ENCODE measurements at regions not wholly inside any gene's neighbourhood (a gene's known extent, or its start where the extent isn't known, plus 50 kb on each side); places are given as distances from the start of the nearest gene placed in this dataset.
"Not testable (repeated sequence)": the region's sequence is repeated elsewhere in the genome, so short reads cannot be mapped to it uniquely, and the experiment has no call there.

- Histone ChIP-seq H3K9me1 (ENCODE audit: control insufficient read depth, extremely low read depth, insufficient read depth, low read length) (no peaks in the 10 kb centered on the region), H3K4me1 (ENCODE audit: control insufficient read depth, extremely low read depth, insufficient read depth, low read length) (no peaks in the 10 kb centered on the region), H3K36me3 (ENCODE audit: control insufficient read depth in 2 of 2, extremely low read depth in 1 of 2, insufficient read depth in 2 of 2, low read length in 2 of 2) (no peaks in the 10 kb centered on the region), H3K9me3 (ENCODE audit: control insufficient read depth, low read depth, low read length) (no peaks in the 10 kb centered on the region), H3K27ac (ENCODE audit: control insufficient read depth, insufficient read depth, low read length) (no peak overlapping the region), H2AFZ (ENCODE audit: control insufficient read depth, low read length) (no peak overlapping the region), H3K4me3 (ENCODE audit: control insufficient read depth in 2 of 3, extremely low read depth in 1 of 3, insufficient read depth in 2 of 3, low read depth in 1 of 3, low read length in 3 of 3) (no peak overlapping the region), H3K4me2 (ENCODE audit: control insufficient read depth, extremely low read depth, insufficient read depth, low read depth, low read length) (no peak overlapping the region), H3K27me3 (ENCODE audit: control insufficient read depth, extremely low read depth, insufficient read depth, low read length) (no peaks in the 10 kb centered on the region), H3K9ac (ENCODE audit: control insufficient read depth, extremely low read depth, insufficient read depth, low read length) (no peak overlapping the region), H3K79me2 (ENCODE audit: control insufficient read depth, insufficient read depth, low read length) (no peaks in the 10 kb centered on the region), H4K20me1 (ENCODE audit: control insufficient read depth, extremely low read depth, insufficient read depth, low read length) (no peaks in the 10 kb centered on the region)
- TF ChIP-seq, protein P1, sequence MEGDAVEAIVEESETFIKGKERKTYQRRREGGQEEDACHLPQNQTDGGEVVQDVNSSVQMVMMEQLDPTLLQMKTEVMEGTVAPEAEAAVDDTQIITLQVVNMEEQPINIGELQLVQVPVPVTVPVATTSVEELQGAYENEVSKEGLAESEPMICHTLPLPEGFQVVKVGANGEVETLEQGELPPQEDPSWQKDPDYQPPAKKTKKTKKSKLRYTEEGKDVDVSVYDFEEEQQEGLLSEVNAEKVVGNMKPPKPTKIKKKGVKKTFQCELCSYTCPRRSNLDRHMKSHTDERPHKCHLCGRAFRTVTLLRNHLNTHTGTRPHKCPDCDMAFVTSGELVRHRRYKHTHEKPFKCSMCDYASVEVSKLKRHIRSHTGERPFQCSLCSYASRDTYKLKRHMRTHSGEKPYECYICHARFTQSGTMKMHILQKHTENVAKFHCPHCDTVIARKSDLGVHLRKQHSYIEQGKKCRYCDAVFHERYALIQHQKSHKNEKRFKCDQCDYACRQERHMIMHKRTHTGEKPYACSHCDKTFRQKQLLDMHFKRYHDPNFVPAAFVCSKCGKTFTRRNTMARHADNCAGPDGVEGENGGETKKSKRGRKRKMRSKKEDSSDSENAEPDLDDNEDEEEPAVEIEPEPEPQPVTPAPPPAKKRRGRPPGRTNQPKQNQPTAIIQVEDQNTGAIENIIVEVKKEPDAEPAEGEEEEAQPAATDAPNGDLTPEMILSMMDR (optimal IDR thresholded peaks at IDR 0.05 in 1 of 3, IDR thresholded peaks at IDR 0.05 in 1 of 3, conservative IDR thresholded peaks at IDR 0.05 in 1 of 3; ENCODE audit: extremely low read depth in 1 of 3, insufficient read depth in 2 of 3, low read length in 3 of 3): no peak
- no peak for TF ChIP-seq EZH2 (IDR thresholded peaks at IDR 0.05; ENCODE audit: low read length)
- no peak for FAIRE-seq
- DNase-seq (ENCODE audit: low read depth, low spot score): no peak
- dilution Hi-C loops (cut with MboI; ENCODE audit: extremely low pct_ligation_motif_present, low sequenced_read_pairs): no loop called here
Observed at GRCh38 chr4:12445711-12446235, 1017.1 kb upstream of the HS3ST1 start.

GRCh38 chr4:12439633-12440305 is 1011.1 kb upstream of the HS3ST1 start:
- H3K27me3 ChIP-seq (ENCODE audit: control insufficient read depth, extremely low read depth, insufficient read depth, low read length): no peaks in the 10 kb centered on the region
- H3K27ac ChIP-seq (ENCODE audit: control insufficient read depth, insufficient read depth, low read length): no peak overlapping the region
- H3K36me3 ChIP-seq (ENCODE audit: control insufficient read depth in 2 of 2, extremely low read depth in 1 of 2, insufficient read depth in 2 of 2, low read length in 2 of 2): no peaks in the 10 kb centered on the region
- no peak for TF ChIP-seq EZH2 (IDR thresholded peaks at IDR 0.05; ENCODE audit: low read length)
- TF ChIP-seq, protein P1 (optimal IDR thresholded peaks at IDR 0.05 in 1 of 3, IDR thresholded peaks at IDR 0.05 in 1 of 3, conservative IDR thresholded peaks at IDR 0.05 in 1 of 3; ENCODE audit: extremely low read depth in 1 of 3, insufficient read depth in 2 of 3, low read length in 3 of 3): no peak
- DNase-seq (ENCODE audit: low read depth, low spot score): no peak
- H2AFZ ChIP-seq (ENCODE audit: control insufficient read depth, low read length): no peak overlapping the region
- H3K9ac ChIP-seq (ENCODE audit: control insufficient read depth, extremely low read depth, insufficient read depth, low read length): no peak overlapping the region
- no peaks in the 10 kb centered on the region for H3K9me1 ChIP-seq (ENCODE audit: control insufficient read depth, extremely low read depth, insufficient read depth, low read length)
- no peak for FAIRE-seq
- H3K4me2 ChIP-seq (ENCODE audit: control insufficient read depth, extremely low read depth, insufficient read depth, low read depth, low read length): no peak overlapping the region
- H3K4me1 ChIP-seq (ENCODE audit: control insufficient read depth, extremely low read depth, insufficient read depth, low read length): no peaks in the 10 kb centered on the region
- H4K20me1 ChIP-seq (ENCODE audit: control insufficient read depth, extremely low read depth, insufficient read depth, low read length): no peaks in the 10 kb centered on the region
- no peaks in the 10 kb centered on the region for H3K79me2 ChIP-seq (ENCODE audit: control insufficient read depth, insufficient read depth, low read length)
- H3K4me3 ChIP-seq (ENCODE audit: control insufficient read depth in 2 of 3, extremely low read depth in 1 of 3, insufficient read depth in 2 of 3, low read depth in 1 of 3, low read length in 3 of 3): no peak overlapping the region
- dilution Hi-C loops (cut with MboI; ENCODE audit: extremely low pct_ligation_motif_present, low sequenced_read_pairs): no loop called here
- H3K9me3 ChIP-seq (ENCODE audit: control insufficient read depth, low read depth, low read length): no peaks in the 10 kb centered on the region

- H3K27ac ChIP-seq (ENCODE audit: control insufficient read depth, insufficient read depth, low read length); H3K9ac ChIP-seq (ENCODE audit: control insufficient read depth, extremely low read depth, insufficient read depth, low read length); DNase-seq (ENCODE audit: low read depth, low spot score); H3K4me2 ChIP-seq (ENCODE audit: control insufficient read depth, extremely low read depth, insufficient read depth, low read depth, low read length); FAIRE-seq; dilution Hi-C loops (cut with MboI; ENCODE audit: extremely low pct_ligation_motif_present, low sequenced_read_pairs); H3K9me1 ChIP-seq (ENCODE audit: control insufficient read depth, extremely low read depth, insufficient read depth, low read length); H3K36me3 ChIP-seq (ENCODE audit: control insufficient read depth in 2 of 2, extremely low read depth in 1 of 2, insufficient read depth in 2 of 2, low read length in 2 of 2); H3K27me3 ChIP-seq (ENCODE audit: control insufficient read depth, extremely low read depth, insufficient read depth, low read length); H4K20me1 ChIP-seq (ENCODE audit: control insufficient read depth, extremely low read depth, insufficient read depth, low read length); H3K79me2 ChIP-seq (ENCODE audit: control insufficient read depth, insufficient read depth, low read length); H3K9me3 ChIP-seq (ENCODE audit: control insufficient read depth, low read depth, low read length); H2AFZ ChIP-seq (ENCODE audit: control insufficient read depth, low read length); H3K4me1 ChIP-seq (ENCODE audit: control insufficient read depth, extremely low read depth, insufficient read depth, low read length); H3K4me3 ChIP-seq (ENCODE audit: control insufficient read depth in 2 of 3, extremely low read depth in 1 of 3, insufficient read depth in 2 of 3, low read depth in 1 of 3, low read length in 3 of 3): not testable (repeated sequence)
Observed at GRCh38 chr4:12431259-12431658, 1002.6 kb upstream of the HS3ST1 start.

Data from keratinocyte (primary cell).